ENCODE measurements at regions not wholly inside any gene's neighbourhood (a gene's known extent, or its start where the extent isn't known, plus 50 kb on each side); places are given as distances from the start of the nearest gene placed in this dataset.

DNA sequence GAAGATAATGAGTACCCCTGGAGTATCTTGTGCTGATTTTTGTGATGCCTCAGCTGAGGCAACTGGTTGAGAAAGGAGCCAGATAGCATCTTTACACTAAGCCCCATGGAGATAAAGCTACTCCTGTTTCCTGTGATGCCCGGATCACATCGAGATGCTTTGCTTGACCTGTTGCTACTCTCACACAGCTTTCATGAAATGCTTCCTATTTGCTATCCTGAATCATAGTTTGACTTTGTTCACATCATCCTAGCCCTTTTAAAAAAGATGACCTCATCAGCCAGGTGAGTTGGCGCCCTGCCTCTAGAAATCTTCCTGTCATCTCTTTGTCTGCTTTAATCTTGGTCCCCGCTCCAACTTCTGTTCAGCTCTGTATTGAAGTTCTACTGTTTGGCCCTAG, 409.6 kb upstream of the TBL1XR1 start:
- TF ChIP-seq JUND (IDR thresholded peaks at IDR 0.05) (no peak), RAD21 (IDR thresholded peaks at IDR 0.05) (no peak), TAF1 (conservative IDR thresholded peaks at IDR 0.05) (no peak)
- TF ChIP-seq, protein P1, sequence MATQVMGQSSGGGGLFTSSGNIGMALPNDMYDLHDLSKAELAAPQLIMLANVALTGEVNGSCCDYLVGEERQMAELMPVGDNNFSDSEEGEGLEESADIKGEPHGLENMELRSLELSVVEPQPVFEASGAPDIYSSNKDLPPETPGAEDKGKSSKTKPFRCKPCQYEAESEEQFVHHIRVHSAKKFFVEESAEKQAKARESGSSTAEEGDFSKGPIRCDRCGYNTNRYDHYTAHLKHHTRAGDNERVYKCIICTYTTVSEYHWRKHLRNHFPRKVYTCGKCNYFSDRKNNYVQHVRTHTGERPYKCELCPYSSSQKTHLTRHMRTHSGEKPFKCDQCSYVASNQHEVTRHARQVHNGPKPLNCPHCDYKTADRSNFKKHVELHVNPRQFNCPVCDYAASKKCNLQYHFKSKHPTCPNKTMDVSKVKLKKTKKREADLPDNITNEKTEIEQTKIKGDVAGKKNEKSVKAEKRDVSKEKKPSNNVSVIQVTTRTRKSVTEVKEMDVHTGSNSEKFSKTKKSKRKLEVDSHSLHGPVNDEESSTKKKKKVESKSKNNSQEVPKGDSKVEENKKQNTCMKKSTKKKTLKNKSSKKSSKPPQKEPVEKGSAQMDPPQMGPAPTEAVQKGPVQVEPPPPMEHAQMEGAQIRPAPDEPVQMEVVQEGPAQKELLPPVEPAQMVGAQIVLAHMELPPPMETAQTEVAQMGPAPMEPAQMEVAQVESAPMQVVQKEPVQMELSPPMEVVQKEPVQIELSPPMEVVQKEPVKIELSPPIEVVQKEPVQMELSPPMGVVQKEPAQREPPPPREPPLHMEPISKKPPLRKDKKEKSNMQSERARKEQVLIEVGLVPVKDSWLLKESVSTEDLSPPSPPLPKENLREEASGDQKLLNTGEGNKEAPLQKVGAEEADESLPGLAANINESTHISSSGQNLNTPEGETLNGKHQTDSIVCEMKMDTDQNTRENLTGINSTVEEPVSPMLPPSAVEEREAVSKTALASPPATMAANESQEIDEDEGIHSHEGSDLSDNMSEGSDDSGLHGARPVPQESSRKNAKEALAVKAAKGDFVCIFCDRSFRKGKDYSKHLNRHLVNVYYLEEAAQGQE (IDR thresholded peaks at IDR 0.05), result no peak
- TF ChIP-seq, protein P2, sequence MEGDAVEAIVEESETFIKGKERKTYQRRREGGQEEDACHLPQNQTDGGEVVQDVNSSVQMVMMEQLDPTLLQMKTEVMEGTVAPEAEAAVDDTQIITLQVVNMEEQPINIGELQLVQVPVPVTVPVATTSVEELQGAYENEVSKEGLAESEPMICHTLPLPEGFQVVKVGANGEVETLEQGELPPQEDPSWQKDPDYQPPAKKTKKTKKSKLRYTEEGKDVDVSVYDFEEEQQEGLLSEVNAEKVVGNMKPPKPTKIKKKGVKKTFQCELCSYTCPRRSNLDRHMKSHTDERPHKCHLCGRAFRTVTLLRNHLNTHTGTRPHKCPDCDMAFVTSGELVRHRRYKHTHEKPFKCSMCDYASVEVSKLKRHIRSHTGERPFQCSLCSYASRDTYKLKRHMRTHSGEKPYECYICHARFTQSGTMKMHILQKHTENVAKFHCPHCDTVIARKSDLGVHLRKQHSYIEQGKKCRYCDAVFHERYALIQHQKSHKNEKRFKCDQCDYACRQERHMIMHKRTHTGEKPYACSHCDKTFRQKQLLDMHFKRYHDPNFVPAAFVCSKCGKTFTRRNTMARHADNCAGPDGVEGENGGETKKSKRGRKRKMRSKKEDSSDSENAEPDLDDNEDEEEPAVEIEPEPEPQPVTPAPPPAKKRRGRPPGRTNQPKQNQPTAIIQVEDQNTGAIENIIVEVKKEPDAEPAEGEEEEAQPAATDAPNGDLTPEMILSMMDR (IDR thresholded peaks at IDR 0.05; ENCODE audit: low read depth, low read length, missing input control), result no peak
- TF ChIP-seq, protein P3, sequence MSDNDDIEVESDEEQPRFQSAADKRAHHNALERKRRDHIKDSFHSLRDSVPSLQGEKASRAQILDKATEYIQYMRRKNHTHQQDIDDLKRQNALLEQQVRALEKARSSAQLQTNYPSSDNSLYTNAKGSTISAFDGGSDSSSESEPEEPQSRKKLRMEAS (IDR thresholded peaks at IDR 0.05), result no peak
